Heart left ventricle (tissue), 13 donors: ENCODE measurements at regions not wholly inside any gene's neighbourhood (a gene's known extent, or its start where the extent isn't known, plus 50 kb on each side); places are given as distances from the start of the nearest gene placed in this dataset.

ENCODE experiments used
- CTCF ChIP-seq, 12 donors: fragments of 200-600 bp; sonication (generic) in 4 of 12; IDR thresholded peaks; one replicate each; pipeline versions ENCODE4 v1.5.0 to v1.8.0; 2018 to 2022; ENCODE audit warnings: antibody characterized with exemption in 12 of 12, mild to moderate bottlenecking in 5 of 12
- POLR2A ChIP-seq, 2 donors: fragments of 450-650 bp; IDR thresholded peaks; one replicate each; pipeline ENCODE4 v1.6.1; 2017; ENCODE audit warnings: antibody characterized with exemption in 2 of 2, mild to moderate bottlenecking in 2 of 2, moderate library complexity in 2 of 2
- donor health status: ischemic (EF 13 %, LVEDD 7.1; RV severe dilation, severe dysfunction).
- donor health status: DM: no; HTN: yes; CAD: no.
- donor health status: DM: no; HTN: no; CAD: no.
- donor health status: ischemic (EF 25% LVEDD 6.9; RV normal size, moderate dysfunction).
- donor health status: ischemic (EF 25% LVEDD 5.7; RV mildly dilated, moderate dysfunction).
- donor health status: ischemic (EF 35%, LVEDD 5.7; RV mildly dilated, moderate dysfunction).
- donor health status: nonischemic (EF 11% LVEDD 7.7; RV severe dilation, severe dysfunction).
- donor health status: DM: yes; HTN: yes; CAD: no.
- donor health status: PGD.
- donor health status: ischemic (EF 29% LVEDD 5.4; RV normal size, mild dysfunction).
- donor health status: nonischemic (EF 23%, LVEDD 6.1; RV moderate dilation, normal function).

GRCh38 chr13:30829145-30829832 is 76.8 kb upstream of the MEDAG start:
- no peak for TF ChIP-seq CTCF (IDR thresholded peaks at IDR 0.05)
- TF ChIP-seq POLR2A (IDR thresholded peaks at IDR 0.05) = no peak
